A549 (cell line): ENCODE measurements at regions not wholly inside any gene's neighbourhood (a gene's known extent, or its start where the extent isn't known, plus 50 kb on each side); places are given as distances from the start of the nearest gene placed in this dataset.

Source experiments
- ATAC-seq, 2 experiments: fragments of 200-7000 bp in 1 of 2; fragments of >200 bp in 1 of 2; cut with Nextera tagmentation in 1 of 2; cut with Tn5 transposase in 1 of 2; 3 replicates each; pipeline versions ENCODE4 v1.8.0 to v1.9.1; 2018 to 2020; ENCODE audit warnings: mild to moderate bottlenecking in 1 of 2, moderate library complexity in 1 of 2
- CTCF ChIA-PET: fragments of 300-600 bp; sonication (Branson Sonifier 250); formaldehyde crosslinking; extraction: SDS; loops from one replicate; lab custom pipeline; 2021; ENCODE audit warnings: antibody characterized with exemption, inconsistent platforms; lab: Yijun Ruan, JAX
- POLR2A ChIA-PET: fragments of 350-600 bp; formaldehyde crosslinking; extraction: SDS; loops from one replicate; lab custom pipeline; 2021; ENCODE audit warnings: antibody characterized with exemption, inconsistent platforms; lab: Yijun Ruan, JAX
- DNase-seq, 2 experiments: peaks; one replicate each; pipeline versions ENCODE4 v3.0.0 to v3.0.0-alpha.2; 2011 to 2016; ENCODE audit warnings: low read depth in 1 of 2, low spot score in 1 of 2
- FAIRE-seq: peaks from 2 replicates; lab custom pipeline; 2011; peaks lifted over from hg19 to GRCh38; lab: Jason Lieb, UNC
- H3K27ac ChIP-seq, 2 experiments: fragments of >200 bp; sonication (Bioruptor Twin); formaldehyde crosslinking; 3 replicates each; pipeline ENCODE4 v1.5.1; 2016 to 2017
- H3K4me1 ChIP-seq: fragments of >200 bp; sonication (Bioruptor Twin); formaldehyde crosslinking; 3 replicates; pipeline ENCODE4 v1.6.1; 2016
- H3K4me2 ChIP-seq: fragments of >200 bp; sonication (Bioruptor Twin); formaldehyde crosslinking; 3 replicates; pipeline ENCODE4 v1.6.1; 2016
- H3K4me3 ChIP-seq: fragments of >200 bp; sonication (Bioruptor Twin); formaldehyde crosslinking; 3 replicates; pipeline ENCODE4 v1.5.1; 2016
- H3K9me3 ChIP-seq: fragments of >200 bp; sonication (Bioruptor Twin); formaldehyde crosslinking; 3 replicates; pipeline ENCODE4 v1.6.1; 2016
- ATOH8 ChIP-seq: fragments of 250-450 bp; sonication (Bioruptor Pico); IDR thresholded peaks from 2 replicates; pipeline ENCODE4 v1.5.0; 2020; ENCODE audit warnings: low read depth, mild to moderate bottlenecking, moderate library complexity
- BCL3 ChIP-seq: fragments of >200 bp; sonication (Bioruptor Twin); formaldehyde crosslinking; IDR thresholded peaks from 3 replicates; pipeline ENCODE4 v1.6.1; 2016
- CHD4 ChIP-seq: fragments of 200-600 bp; sonication (generic); IDR thresholded peaks from 2 replicates; pipeline ENCODE4 v1.6.1; 2016; ENCODE audit warnings: antibody characterized with exemption, mild to moderate bottlenecking, borderline replicate concordance
- ELK1 ChIP-seq: fragments of 150-350 bp; IDR thresholded peaks from 2 replicates; pipeline ENCODE4 v1.6.1; 2014; ENCODE audit warnings: low read depth, mild to moderate bottlenecking, low read length
- ESRRA ChIP-seq: fragments of 150-350 bp; IDR thresholded peaks from 2 replicates; pipeline ENCODE4 v1.6.1; 2014; ENCODE audit warnings: mild to moderate bottlenecking, low read length, borderline replicate concordance
- FOSB ChIP-seq: fragments of 250-450 bp; sonication (Bioruptor Pico); IDR thresholded peaks from 2 replicates; pipeline ENCODE4 v1.5.0; 2020; ENCODE audit warnings: mild to moderate bottlenecking, moderate library complexity
- FOSL2 ChIP-seq, 2 experiments: fragments of 450-650 bp in 1 of 2; fragments of >200 bp in 1 of 2; sonication (Bioruptor Twin) in 1 of 2; formaldehyde crosslinking; IDR thresholded peaks; 2 replicates each; pipeline versions ENCODE4 v1.5.0 to v1.6.1; 2016 to 2020; ENCODE audit warnings: mild to moderate bottlenecking in 1 of 2, moderate library complexity in 1 of 2
- FOXS1 ChIP-seq: fragments of 250-450 bp; sonication (Bioruptor Pico); IDR thresholded peaks from 2 replicates; pipeline ENCODE4 v1.5.0; 2020; ENCODE audit warnings: mild to moderate bottlenecking, moderate library complexity
- HES2 ChIP-seq: fragments of >200 bp; sonication (Bioruptor Twin); formaldehyde crosslinking; IDR thresholded peaks from 2 replicates; pipeline ENCODE4 v1.6.1; 2016
- HOXA7 ChIP-seq: fragments of 250-450 bp; sonication (Bioruptor Pico); IDR thresholded peaks from 2 replicates; pipeline ENCODE4 v1.5.0; 2020; ENCODE audit warnings: mild to moderate bottlenecking, moderate library complexity
- HOXB13 ChIP-seq: fragments of 250-450 bp; sonication (Bioruptor Pico); IDR thresholded peaks from 2 replicates; pipeline ENCODE4 v1.5.0; 2020; ENCODE audit warnings: low read depth, mild to moderate bottlenecking, moderate library complexity
- KDM1A ChIP-seq: fragments of 200-600 bp; sonication (generic); IDR thresholded peaks from 2 replicates; pipeline ENCODE4 v1.6.1; 2016; ENCODE audit warnings: low read depth, mild to moderate bottlenecking
- MAZ ChIP-seq: fragments of 150-350 bp; IDR thresholded peaks from 2 replicates; pipeline ENCODE4 v1.6.1; 2014; ENCODE audit warnings: antibody characterized with exemption, low read depth, low read length, borderline replicate concordance
- PHF8 ChIP-seq: fragments of 200-600 bp; sonication (generic); IDR thresholded peaks from 2 replicates; pipeline ENCODE4 v1.6.1; 2016; ENCODE audit warnings: low read depth, mild to moderate bottlenecking, antibody characterized with exemption, moderate library complexity, borderline replicate concordance
- POLR2AphosphoS2 ChIP-seq: conservative IDR thresholded peaks from 2 replicates; pipeline ENCODE4 v1.6.1; 2012; ENCODE audit warnings: low read length, improper control_type of control experiment, inconsistent platforms
- RARB ChIP-seq: fragments of 250-450 bp; sonication (Bioruptor Pico); IDR thresholded peaks from 2 replicates; pipeline ENCODE4 v1.8.0; 2021; ENCODE audit warnings: mild to moderate bottlenecking, moderate library complexity
- RNF2 ChIP-seq: fragments of 200-600 bp; sonication (generic); IDR thresholded peaks from 2 replicates; pipeline ENCODE4 v1.6.1; 2016; ENCODE audit warnings: low read depth, mild to moderate bottlenecking, antibody characterized with exemption, moderate library complexity, borderline replicate concordance
- TFCP2L1 ChIP-seq: fragments of 250-450 bp; sonication (Bioruptor Pico); IDR thresholded peaks from 2 replicates; pipeline ENCODE4 v1.5.0; 2021; ENCODE audit warnings: mild to moderate bottlenecking
- USF2 ChIP-seq: fragments of 450-650 bp; IDR thresholded peaks from 2 replicates; pipeline ENCODE4 v1.6.1; 2014; ENCODE audit warnings: antibody characterized with exemption
- ZFP36 ChIP-seq: fragments of 450-650 bp; IDR thresholded peaks from 2 replicates; pipeline ENCODE4 v1.6.1; 2014; ENCODE audit warnings: borderline replicate concordance; ENCODE audit not compliant: partially characterized antibody
- ZNF302 ChIP-seq: fragments of 250-450 bp; sonication (Bioruptor Pico); IDR thresholded peaks from 2 replicates; pipeline ENCODE4 v1.9.0; 2021; ENCODE audit warnings: inconsistent platforms, mild to moderate bottlenecking, moderate library complexity
- WGBS: methylation state at CpG from one replicate; pipeline ENCODE4 v1.1.6; 2017; ENCODE audit errors: missing lambda C conversion rate; 5-methylcytosine and 5-hydroxymethylcytosine counted together

- CTCF ChIA-PET, result no interaction called here
- no peak for ATAC-seq
Observed at GRCh38 chr2:67008155-67008554, 389.0 kb upstream of the ETAA1 start.

GRCh38 chr2:67012165-67012564, 385.0 kb upstream of the ETAA1 start:
- WGBS, result 3% methylated on average over 1 of the region's 1 CpG
- no peak for ATAC-seq
- TF ChIP-seq HOXA7 (CRISPR knock-in tag) (no peak), HES2 (no peak), ELK1 (no peak), MAZ (no peak), RNF2 (no peak), ZFP36 (no peak), CHD4 (no peak), POLR2AphosphoS2 (no peak), ESRRA (no peak), USF2 (no peak), TFCP2L1 (CRISPR knock-in tag) (no peak), RARB (CRISPR knock-in tag) (no peak), FOXS1 (no peak), BCL3 (no peak), ATOH8 (CRISPR knock-in tag) (no peak), KDM1A (no peak), HOXB13 (CRISPR knock-in tag) (no peak), FOSL2 (IDR thresholded peaks at IDR 0.05) (no peak), FOSL2 (CRISPR knock-in tag; IDR thresholded peaks at IDR 0.05) (no peak)
- POLR2A ChIA-PET, result no interaction called here
- no peak for DNase-seq
- FAIRE-seq, result no peak
- no peaks in the 10 kb centered on the region for H3K4me1 ChIP-seq
- no peak overlapping the region for H3K4me2 ChIP-seq
- no peak overlapping the region for H3K4me3 ChIP-seq
- CTCF ChIA-PET, result interaction anchor here (1.2 kb wide), 1 partner anchor 199 kb away, joined by 3 read pairs; no protein-coding TSS in a partner anchor
- no peak overlapping the region for H3K27ac ChIP-seq
- no peaks in the 10 kb centered on the region for H3K9me3 ChIP-seq

More at GRCh38 chr2:67008155-67008554, 389.0 kb upstream of the ETAA1 start:
- no peak overlapping the region for H3K27ac ChIP-seq
- WGBS, result 34% methylated on average over 4 of the region's 4 CpGs
- no peak for TF ChIP-seq FOXS1
- no peak for TF ChIP-seq FOSB
- TF ChIP-seq ZNF302 (CRISPR knock-in tag), result no peak
- no peak for TF ChIP-seq PHF8
- DNase-seq (no peak), FAIRE-seq (no peak)
- POLR2A ChIA-PET, result no interaction called here
- H3K4me3 ChIP-seq, result no peak overlapping the region
- H3K4me1 ChIP-seq, result no peaks in the 10 kb centered on the region
- no peaks in the 10 kb centered on the region for H3K9me3 ChIP-seq
- H3K4me2 ChIP-seq, result no peak overlapping the region
